DND-41 (cell line): ENCODE measurements at regions not wholly inside any gene's neighbourhood (a gene's known extent, or its start where the extent isn't known, plus 50 kb on each side); places are given as distances from the start of the nearest gene placed in this dataset.
A peak's percentile ranks its signal among the peaks of the same experiment; 100 is the strongest.

Experiments
- ATAC-seq: fragments of 200-7000 bp; cut with Tn5 transposase; 3 replicates; pipeline ENCODE4 v1.9.1; 2021; ENCODE audit warnings: low read depth; ENCODE audit not compliant: insufficient read depth
- DNase-seq: peaks from one replicate; pipeline ENCODE4 v3.0.0-alpha.2; 2020
- H2AFZ ChIP-seq: 2 replicates; pipeline ENCODE4 v1.6.0; 2012; ENCODE audit warnings: low read depth, low read length
- H3K27ac ChIP-seq: 2 replicates; pipeline ENCODE4 v1.5.1; 2012; ENCODE audit warnings: low read length, inconsistent platforms
- H3K27me3 ChIP-seq: fragments of 200-600 bp; sonication (generic); 2 replicates; pipeline ENCODE4 v1.6.0; 2012; ENCODE audit warnings: low read length, mild to moderate bottlenecking, inconsistent platforms; ENCODE audit not compliant: insufficient read depth, poor library complexity
- H3K36me3 ChIP-seq: 2 replicates; pipeline ENCODE4 v1.5.1; 2012; ENCODE audit warnings: low read length, inconsistent platforms; ENCODE audit not compliant: insufficient read depth
- H3K4me1 ChIP-seq: 2 replicates; pipeline ENCODE4 v1.5.1; 2012; ENCODE audit warnings: mild to moderate bottlenecking, low read length; ENCODE audit not compliant: insufficient read depth
- H3K4me2 ChIP-seq: 2 replicates; pipeline ENCODE4 v1.6.0; 2012; ENCODE audit warnings: mild to moderate bottlenecking, moderate library complexity, low read length, inconsistent platforms; ENCODE audit not compliant: insufficient read depth
- H3K4me3 ChIP-seq, 2 experiments: fragments of 200-600 bp in 1 of 2; shearing (Covaris generic) in 1 of 2; 2 replicates each; pipeline ENCODE4 v1.5.1; 2012 to 2016; ENCODE audit warnings: inconsistent platforms in 2 of 2, low read length in 2 of 2, mild to moderate bottlenecking in 2 of 2, low read depth in 1 of 2, moderate library complexity in 1 of 2
- H3K79me2 ChIP-seq: 2 replicates; pipeline ENCODE4 v1.6.0; 2012; ENCODE audit warnings: low read length, inconsistent platforms; ENCODE audit not compliant: insufficient read depth
- H3K9ac ChIP-seq: 2 replicates; pipeline ENCODE4 v1.6.0; 2012; ENCODE audit warnings: low read depth, mild to moderate bottlenecking, inconsistent platforms, low read length, moderate library complexity
- H3K9me3 ChIP-seq: 2 replicates; pipeline ENCODE4 v1.5.1; 2012; ENCODE audit warnings: low read length, moderate library complexity, mild to moderate bottlenecking, inconsistent platforms; ENCODE audit not compliant: insufficient read depth, severe bottlenecking
- H4K20me1 ChIP-seq: 2 replicates; pipeline ENCODE4 v1.6.0; 2012; ENCODE audit warnings: low read length; ENCODE audit not compliant: insufficient read depth
- CTCF ChIP-seq: IDR thresholded peaks from 2 replicates; pipeline ENCODE4 v1.5.1; 2012; ENCODE audit warnings: borderline replicate concordance, low read length, moderate library complexity, mild to moderate bottlenecking; ENCODE audit not compliant: poor library complexity, severe bottlenecking; ENCODE audit errors: extremely low read depth
- EZH2 ChIP-seq: IDR thresholded peaks from 3 replicates; pipeline ENCODE4 v1.6.1; 2012; ENCODE audit warnings: borderline replicate concordance, low read depth, mild to moderate bottlenecking, moderate library complexity, low read length, inconsistent platforms; ENCODE audit not compliant: severe bottlenecking

- H3K79me2 ChIP-seq = no peaks in the 10 kb centered on the region
- H3K27me3 ChIP-seq = no peaks in the 10 kb centered on the region
- peak; percentile 47 for TF ChIP-seq CTCF
- TF ChIP-seq EZH2 = no peak
- no peak overlapping the region for H2AFZ ChIP-seq
- no peaks in the 10 kb centered on the region for H3K36me3 ChIP-seq
- H3K4me3 ChIP-seq = no peak overlapping the region
- ATAC-seq (no peak), DNase-seq (no peak)
- H3K27ac ChIP-seq = no peak overlapping the region
- no peaks in the 10 kb centered on the region for H3K4me1 ChIP-seq
- H3K9ac ChIP-seq = no peak overlapping the region
- H4K20me1 ChIP-seq = no peaks in the 10 kb centered on the region
- H3K9me3 ChIP-seq = no peaks in the 10 kb centered on the region
- H3K4me2 ChIP-seq = no peak overlapping the region
Observed at GRCh38 chr17:77741109-77741508, 217.4 kb upstream of the TNRC6C start.

GRCh38 chr17:77742579-77742978, 215.9 kb upstream of the TNRC6C start:
- no peak for DNase-seq

GRCh38 chr17:77744066-77744988, 214.2 kb upstream of the TNRC6C start:
- H3K36me3 ChIP-seq = no peaks in the 10 kb centered on the region
- H3K4me3 ChIP-seq = no peak overlapping the region
- H3K9me3 ChIP-seq = no peaks in the 10 kb centered on the region
- ATAC-seq (no peak), DNase-seq (no peak)
- TF ChIP-seq CTCF = no peak
- TF ChIP-seq EZH2 = no peak
- H2AFZ ChIP-seq = no peak overlapping the region
- no peaks in the 10 kb centered on the region for H3K79me2 ChIP-seq
- no peak overlapping the region for H3K9ac ChIP-seq
- no peaks in the 10 kb centered on the region for H4K20me1 ChIP-seq
- no peaks in the 10 kb centered on the region for H3K27me3 ChIP-seq
- no peak overlapping the region for H3K27ac ChIP-seq
- H3K4me2 ChIP-seq = no peak overlapping the region
- H3K4me1 ChIP-seq = no peaks in the 10 kb centered on the region

More at GRCh38 chr17:77742579-77742978, 215.9 kb upstream of the TNRC6C start:
- H3K4me2 ChIP-seq = no peak overlapping the region
- H3K27me3 ChIP-seq = no peaks in the 10 kb centered on the region
- H3K9me3 ChIP-seq = no peaks in the 10 kb centered on the region
- ATAC-seq = no peak
- no peaks in the 10 kb centered on the region for H3K4me1 ChIP-seq
- no peaks in the 10 kb centered on the region for H3K79me2 ChIP-seq
- H4K20me1 ChIP-seq = no peaks in the 10 kb centered on the region
- H3K27ac ChIP-seq = no peak overlapping the region
- H2AFZ ChIP-seq = no peak overlapping the region
- H3K4me3 ChIP-seq = no peak overlapping the region
- H3K36me3 ChIP-seq = no peaks in the 10 kb centered on the region
- no peak overlapping the region for H3K9ac ChIP-seq
- TF ChIP-seq EZH2 (no peak), CTCF (no peak)
